Central memory CD8-positive, alpha-beta T cell (primary cell): ENCODE measurements at regions not wholly inside any gene's neighbourhood (a gene's known extent, or its start where the extent isn't known, plus 50 kb on each side); places are given as distances from the start of the nearest gene placed in this dataset.
"Not testable (repeated sequence)": the region's sequence is repeated elsewhere in the genome, so short reads cannot be mapped to it uniquely, and the experiment has no call there.

ENCODE experiments used
- ATAC-seq: fragments of 150-1000 bp; cut with Tn5 transposase; replicated peaks from 2 replicates; pipeline ENCODE4 v1.10.0; 2022; ENCODE audit warnings: mild to moderate bottlenecking, moderate FRiP score, moderate number of reproducible peaks; ENCODE audit not compliant: poor library complexity, severe bottlenecking; ENCODE audit errors: extremely low read depth
- DNase-seq, 2 donors: peaks; one replicate each; pipeline ENCODE4 v3.0.0; 2021; ENCODE audit warnings: low spot score in 2 of 2
- H3K27ac Mint-ChIP-seq: one replicate; pipeline ENCODE4 v1.8.0; 2022; ENCODE audit warnings: low read depth, mild to moderate bottlenecking, moderate library complexity, mixed read lengths
- H3K27me3 Mint-ChIP-seq: one replicate; pipeline ENCODE4 v1.8.0; 2022; ENCODE audit warnings: mixed read lengths
- H3K36me3 Mint-ChIP-seq: one replicate; pipeline ENCODE4 v1.8.0; 2022; ENCODE audit warnings: mild to moderate bottlenecking, moderate library complexity, mixed read lengths; ENCODE audit not compliant: insufficient read depth
- H3K4me1 Mint-ChIP-seq: one replicate; pipeline ENCODE4 v1.8.0; 2022; ENCODE audit warnings: mixed read lengths
- H3K4me3 Mint-ChIP-seq: one replicate; pipeline ENCODE4 v1.8.0; 2022; ENCODE audit warnings: mild to moderate bottlenecking, moderate library complexity, mixed read lengths
- H3K9me3 Mint-ChIP-seq: one replicate; pipeline ENCODE4 v1.8.0; 2022; ENCODE audit warnings: mixed read lengths

DNA sequence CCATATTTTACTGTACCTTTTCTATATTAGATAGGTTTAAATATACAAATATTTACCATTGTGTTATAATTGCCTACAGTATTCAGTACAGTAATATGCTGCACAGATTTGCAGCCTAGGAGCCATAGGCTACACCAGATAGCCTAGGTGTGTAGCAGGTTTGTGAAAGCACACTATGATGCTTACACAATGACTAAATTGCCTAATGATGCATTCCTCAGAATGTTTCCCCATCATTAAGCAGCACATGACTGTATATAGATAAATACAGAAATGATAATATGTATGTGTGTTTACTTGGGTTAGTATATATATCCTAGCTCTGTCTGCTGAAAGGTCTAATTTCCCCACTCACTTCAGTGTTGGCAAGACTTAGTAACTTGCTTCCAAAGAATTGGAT is 65.8 kb downstream of the MYL3 start:
- H3K4me3 Mint-ChIP-seq = no peak overlapping the region
- no peaks in the 10 kb centered on the region for H3K9me3 Mint-ChIP-seq
- H3K27ac Mint-ChIP-seq = no peak overlapping the region
- peaks cover 71% of the 10 kb centered on the region for H3K27me3 Mint-ChIP-seq
- DNase-seq = no peak
- no peak for ATAC-seq
- H3K4me1 Mint-ChIP-seq = no peaks in the 10 kb centered on the region
- peaks cover 2% of the 10 kb centered on the region for H3K36me3 Mint-ChIP-seq

GRCh38 chr3:46793340-46793739 is 69.9 kb downstream of the MYL3 start:
- H3K4me3 Mint-ChIP-seq, H3K9me3 Mint-ChIP-seq, ATAC-seq, DNase-seq, H3K36me3 Mint-ChIP-seq, H3K27ac Mint-ChIP-seq, H3K4me1 Mint-ChIP-seq: not testable (repeated sequence)
- peaks cover 76% of the 10 kb centered on the region for H3K27me3 Mint-ChIP-seq

DNA sequence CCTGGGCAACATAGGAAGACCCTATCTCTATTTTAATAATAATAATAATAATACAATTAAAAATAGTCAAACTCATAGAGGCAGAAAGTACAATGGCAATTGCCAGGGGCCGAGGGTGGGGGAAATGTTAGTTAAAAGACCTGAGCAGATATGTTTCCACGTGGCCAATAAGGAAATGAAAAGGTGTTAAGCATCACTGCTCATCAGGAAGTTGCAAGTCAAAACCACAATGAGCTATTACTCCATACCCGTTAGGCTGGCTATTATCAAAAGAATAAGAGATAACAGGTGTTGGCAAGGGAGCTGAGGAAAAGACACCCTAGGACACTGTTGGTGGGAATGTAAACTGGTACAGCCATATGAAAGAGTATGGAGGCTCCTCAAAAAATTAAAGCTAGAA is 60.4 kb upstream of the PRSS50 start:
- peaks cover 5% of the 10 kb centered on the region for H3K9me3 Mint-ChIP-seq
- H3K27me3 Mint-ChIP-seq = peaks cover 20% of the 10 kb centered on the region
- H3K27ac Mint-ChIP-seq = no peak overlapping the region
- ATAC-seq (no peak), DNase-seq (no peak)
- no peaks in the 10 kb centered on the region for H3K36me3 Mint-ChIP-seq
- peaks cover 5% of the 10 kb centered on the region for H3K4me1 Mint-ChIP-seq
- no peak overlapping the region for H3K4me3 Mint-ChIP-seq

- H3K36me3 Mint-ChIP-seq, ATAC-seq, H3K27ac Mint-ChIP-seq, H3K4me3 Mint-ChIP-seq, DNase-seq, H3K4me1 Mint-ChIP-seq: not testable (repeated sequence)
- Mint-ChIP-seq H3K9me3 (peaks cover 24% of the 10 kb centered on the region), H3K27me3 (peaks cover 19% of the 10 kb centered on the region)
Measured at GRCh38 chr3:46772498-46772897, 54.8 kb upstream of the PRSS50 start.

DNA sequence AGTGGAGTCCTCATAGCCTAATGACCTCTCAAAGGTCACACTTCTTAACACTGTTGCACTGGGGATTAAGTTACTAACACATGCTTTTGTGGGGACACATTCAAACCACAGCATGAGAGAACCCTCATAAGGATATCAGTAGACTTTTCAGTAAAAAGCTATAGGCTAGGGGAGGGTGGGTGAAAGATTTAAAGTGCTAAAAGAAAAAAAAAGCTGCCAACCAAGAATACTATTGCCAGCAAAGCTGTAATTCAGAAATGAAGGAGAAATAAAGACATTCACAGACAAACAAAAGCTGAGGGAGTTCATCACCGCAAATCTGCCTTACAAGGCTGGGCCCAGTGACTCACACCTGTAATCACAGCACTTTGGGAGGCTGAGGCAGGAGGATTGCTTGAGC is 50.4 kb upstream of the PRSS50 start:
- H3K4me1 Mint-ChIP-seq = no peaks in the 10 kb centered on the region
- no peak for DNase-seq
- no peak overlapping the region for H3K27ac Mint-ChIP-seq
- peaks cover 31% of the 10 kb centered on the region for H3K9me3 Mint-ChIP-seq
- H3K36me3 Mint-ChIP-seq = no peaks in the 10 kb centered on the region
- H3K27me3 Mint-ChIP-seq = peaks cover 13% of the 10 kb centered on the region
- no peak for ATAC-seq
- H3K4me3 Mint-ChIP-seq = no peak overlapping the region
